K562 (cell line): ENCODE measurements at regions not wholly inside any gene's neighbourhood (a gene's known extent, or its start where the extent isn't known, plus 50 kb on each side); places are given as distances from the start of the nearest gene placed in this dataset.

Experiments
- ADNP ChIP-seq: fragments of 200-800 bp; sonication (Bioruptor generic); IDR thresholded peaks from 2 replicates; pipeline ENCODE4 v1.6.1; 2016; ENCODE audit warnings: missing genetic modification characterization, missing compliant biosample characterization
- BACH1 ChIP-seq: fragments of 200-800 bp; sonication (Bioruptor generic); IDR thresholded peaks from 2 replicates; pipeline ENCODE4 v1.6.1; 2016; ENCODE audit warnings: missing genetic modification characterization, missing compliant biosample characterization
- CBFA2T2 ChIP-seq: fragments of 450-650 bp; conservative IDR thresholded peaks from 2 replicates; pipeline ENCODE4 v1.6.1; 2017; ENCODE audit warnings: mild to moderate bottlenecking
- CHD1 ChIP-seq: fragments of 200-600 bp; sonication (generic); IDR thresholded peaks from one replicate; pipeline ENCODE4 v1.6.1; 2012; ENCODE audit warnings: mild to moderate bottlenecking, moderate library complexity, low read length, inconsistent platforms
- ELF1 ChIP-seq: fragments of 200-800 bp; sonication (Bioruptor generic); IDR thresholded peaks from 2 replicates; pipeline ENCODE4 v1.6.1; 2016; ENCODE audit warnings: missing genetic modification characterization, missing compliant biosample characterization
- HDGF ChIP-seq: fragments of 450-650 bp; IDR thresholded peaks from 2 replicates; pipeline ENCODE4 v1.6.1; 2016
- KLF6 ChIP-seq: fragments of 250-450 bp; sonication (Bioruptor Pico); IDR thresholded peaks from 2 replicates; pipeline ENCODE4 v1.4.0; 2020; ENCODE audit warnings: mild to moderate bottlenecking, moderate library complexity, borderline replicate concordance
- MEF2D ChIP-seq: conservative IDR thresholded peaks from 2 replicates; pipeline ENCODE4 v1.6.1; 2016; ENCODE audit warnings: low read depth, missing genetic modification characterization, missing compliant biosample characterization
- MEIS2 ChIP-seq: fragments of 450-650 bp; IDR thresholded peaks from 2 replicates; pipeline ENCODE4 v1.6.1; 2014; ENCODE audit warnings: mild to moderate bottlenecking; ENCODE audit not compliant: partially characterized antibody
- MTA3 ChIP-seq: fragments of 450-650 bp; formaldehyde crosslinking; IDR thresholded peaks from 2 replicates; pipeline ENCODE4 v1.6.1; 2017; ENCODE audit warnings: mild to moderate bottlenecking, borderline replicate concordance
- PHF21A ChIP-seq: fragments of 450-650 bp; IDR thresholded peaks from 2 replicates; pipeline ENCODE4 v1.6.1; 2017; ENCODE audit warnings: low read depth, borderline replicate concordance
- POLR2AphosphoS5 ChIP-seq: IDR thresholded peaks from 2 replicates; pipeline ENCODE4 v1.6.1; 2011; ENCODE audit warnings: mild to moderate bottlenecking, low read depth, low read length, moderate library complexity; ENCODE audit not compliant: control insufficient read depth, insufficient read depth
- SFPQ ChIP-seq: fragments of 200-400 bp; formaldehyde crosslinking; IDR thresholded peaks from 2 replicates; pipeline ENCODE4 v1.6.1; 2017; ENCODE audit warnings: mild to moderate bottlenecking, low read depth, low read length, moderate library complexity
- SMC3 ChIP-seq: conservative IDR thresholded peaks from 2 replicates; pipeline ENCODE4 v1.6.1; 2011; ENCODE audit warnings: low read depth, low read length, improper control_type of control experiment; ENCODE audit not compliant: insufficient read depth
- TAL1 ChIP-seq: fragments of 450-650 bp; IDR thresholded peaks from 2 replicates; pipeline ENCODE4 v1.6.1; 2016; ENCODE audit warnings: mild to moderate bottlenecking
- TEAD4 ChIP-seq, 2 experiments: sonication (generic) in 1 of 2; formaldehyde crosslinking in 1 of 2; IDR thresholded peaks; 2 replicates each; pipeline versions ENCODE4 v1.6.1 to v1.8.0; 2012 to 2022; ENCODE audit warnings: borderline replicate concordance in 1 of 2, inconsistent platforms in 1 of 2, low read length in 1 of 2, mild to moderate bottlenecking in 1 of 2, missing genetic modification reagents in 1 of 2
- THRAP3 ChIP-seq: fragments of 450-650 bp; IDR thresholded peaks from 2 replicates; pipeline ENCODE4 v1.6.1; 2016; ENCODE audit warnings: mild to moderate bottlenecking, inconsistent platforms, borderline replicate concordance
- XRCC5 ChIP-seq: fragments of 200-400 bp; formaldehyde crosslinking; IDR thresholded peaks from 2 replicates; pipeline ENCODE4 v1.6.1; 2017; ENCODE audit warnings: low read depth, mild to moderate bottlenecking, low read length
- ZNF197 ChIP-seq: fragments of 200-800 bp; sonication (Bioruptor generic); IDR thresholded peaks from 2 replicates; pipeline ENCODE4 v1.6.1; 2016; ENCODE audit warnings: low read depth, missing genetic modification characterization, missing compliant biosample characterization
- ZNF263 ChIP-seq: sonication (generic); formaldehyde crosslinking; IDR thresholded peaks from 2 replicates; pipeline ENCODE4 v1.8.0; 2022; ENCODE audit warnings: mild to moderate bottlenecking, missing genetic modification reagents, borderline replicate concordance
- TF ChIP-seq, protein P1 (sequence below): fragments of 200-800 bp; sonication (Bioruptor generic); IDR thresholded peaks from 2 replicates; pipeline ENCODE4 v1.6.1; 2016; ENCODE audit warnings: missing genetic modification characterization, missing compliant biosample characterization

- peak; percentile 76 for TF ChIP-seq MEIS2
- peak; percentile 61; the same call in 1 of the 2 replicates for TF ChIP-seq BACH1 (tag)
- 0 out of 2 replicates have a peak, but pooled peaks have one; percentile 8 for TF ChIP-seq TEAD4 (IDR thresholded peaks at IDR 0.05; ENCODE audit: low read length)
- TF ChIP-seq TEAD4 (CRISPR knock-in tag; IDR thresholded peaks at IDR 0.05; ENCODE audit: borderline replicate concordance) = no peak
- no peak for TF ChIP-seq ZNF263
- TF ChIP-seq, protein P1, sequence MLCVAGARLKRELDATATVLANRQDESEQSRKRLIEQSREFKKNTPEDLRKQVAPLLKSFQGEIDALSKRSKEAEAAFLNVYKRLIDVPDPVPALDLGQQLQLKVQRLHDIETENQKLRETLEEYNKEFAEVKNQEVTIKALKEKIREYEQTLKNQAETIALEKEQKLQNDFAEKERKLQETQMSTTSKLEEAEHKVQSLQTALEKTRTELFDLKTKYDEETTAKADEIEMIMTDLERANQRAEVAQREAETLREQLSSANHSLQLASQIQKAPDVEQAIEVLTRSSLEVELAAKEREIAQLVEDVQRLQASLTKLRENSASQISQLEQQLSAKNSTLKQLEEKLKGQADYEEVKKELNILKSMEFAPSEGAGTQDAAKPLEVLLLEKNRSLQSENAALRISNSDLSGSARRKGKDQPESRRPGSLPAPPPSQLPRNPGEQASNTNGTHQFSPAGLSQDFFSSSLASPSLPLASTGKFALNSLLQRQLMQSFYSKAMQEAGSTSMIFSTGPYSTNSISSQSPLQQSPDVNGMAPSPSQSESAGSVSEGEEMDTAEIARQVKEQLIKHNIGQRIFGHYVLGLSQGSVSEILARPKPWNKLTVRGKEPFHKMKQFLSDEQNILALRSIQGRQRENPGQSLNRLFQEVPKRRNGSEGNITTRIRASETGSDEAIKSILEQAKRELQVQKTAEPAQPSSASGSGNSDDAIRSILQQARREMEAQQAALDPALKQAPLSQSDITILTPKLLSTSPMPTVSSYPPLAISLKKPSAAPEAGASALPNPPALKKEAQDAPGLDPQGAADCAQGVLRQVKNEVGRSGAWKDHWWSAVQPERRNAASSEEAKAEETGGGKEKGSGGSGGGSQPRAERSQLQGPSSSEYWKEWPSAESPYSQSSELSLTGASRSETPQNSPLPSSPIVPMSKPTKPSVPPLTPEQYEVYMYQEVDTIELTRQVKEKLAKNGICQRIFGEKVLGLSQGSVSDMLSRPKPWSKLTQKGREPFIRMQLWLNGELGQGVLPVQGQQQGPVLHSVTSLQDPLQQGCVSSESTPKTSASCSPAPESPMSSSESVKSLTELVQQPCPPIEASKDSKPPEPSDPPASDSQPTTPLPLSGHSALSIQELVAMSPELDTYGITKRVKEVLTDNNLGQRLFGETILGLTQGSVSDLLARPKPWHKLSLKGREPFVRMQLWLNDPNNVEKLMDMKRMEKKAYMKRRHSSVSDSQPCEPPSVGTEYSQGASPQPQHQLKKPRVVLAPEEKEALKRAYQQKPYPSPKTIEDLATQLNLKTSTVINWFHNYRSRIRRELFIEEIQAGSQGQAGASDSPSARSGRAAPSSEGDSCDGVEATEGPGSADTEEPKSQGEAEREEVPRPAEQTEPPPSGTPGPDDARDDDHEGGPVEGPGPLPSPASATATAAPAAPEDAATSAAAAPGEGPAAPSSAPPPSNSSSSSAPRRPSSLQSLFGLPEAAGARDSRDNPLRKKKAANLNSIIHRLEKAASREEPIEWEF (CRISPR knock-in tag) = no peak
- TF ChIP-seq CBFA2T2 = no peak
- TF ChIP-seq PHF21A = 0 out of 2 replicates have a peak, but pooled peaks have one; percentile 12
- TF ChIP-seq ELF1 (tag) = 0 out of 2 replicates have a peak, but pooled peaks have one; percentile 45
- TF ChIP-seq MEF2D (tag) = no peak
- no peak for TF ChIP-seq KLF6 (CRISPR knock-in tag)
- TF ChIP-seq CHD1 = no peak
- TF ChIP-seq HDGF = no peak
- TF ChIP-seq ADNP (tag) = no peak
- no peak for TF ChIP-seq THRAP3
- TF ChIP-seq ZNF197 (CRISPR knock-in tag) = no peak
- TF ChIP-seq MTA3 = peak; percentile 44; the same call in 1 of the 2 replicates
- peak; percentile 52 for TF ChIP-seq SMC3
- TF ChIP-seq TAL1 = peak; percentile 14; the same call in 1 of the 2 replicates
- no peak for TF ChIP-seq SFPQ
- no peak for TF ChIP-seq POLR2AphosphoS5
- 0 out of 2 replicates have a peak, but pooled peaks have one; percentile 35 for TF ChIP-seq XRCC5
Observed at GRCh38 chr7:106367018-106367420, 82.2 kb upstream of the NAMPT start (continued).
